CD4-positive, alpha-beta memory T cell (primary cell): ENCODE measurements at regions not wholly inside any gene's neighbourhood (a gene's known extent, or its start where the extent isn't known, plus 50 kb on each side); places are given as distances from the start of the nearest gene placed in this dataset.

Experiments
- CTCF ChIA-PET: fragments of 350-600 bp; sonication (Branson Sonifier 250); formaldehyde crosslinking; loops from one replicate; lab custom pipeline; 2021; ENCODE audit warnings: inconsistent platforms; ENCODE audit not compliant: partially characterized antibody; lab: Charles Lee
- POLR2A ChIA-PET: fragments of 350-600 bp; sonication (Branson Sonifier 250); formaldehyde crosslinking; loops from one replicate; lab custom pipeline; 2021; ENCODE audit not compliant: partially characterized antibody; lab: Charles Lee
- DNase-seq, 5 donors: peaks; one replicate each; pipeline versions ENCODE4 v3.0.0 to v3.0.0-alpha.2; 2020 to 2022; ENCODE audit warnings: mixed read lengths in 1 of 5
- H3K27ac ChIP-seq: one replicate; pipeline ENCODE4 v1.7.0; 2013; ENCODE audit warnings: low read depth, low read length
- H3K27me3 ChIP-seq: 2 replicates; pipeline ENCODE4 v1.7.0; 2013; ENCODE audit warnings: mild to moderate bottlenecking, low read length, moderate library complexity; ENCODE audit not compliant: insufficient read depth
- H3K36me3 ChIP-seq: 2 replicates; pipeline ENCODE4 v1.7.0; 2013; ENCODE audit warnings: mild to moderate bottlenecking, low read length, moderate library complexity; ENCODE audit not compliant: insufficient read depth
- H3K4me1 ChIP-seq: 2 replicates; pipeline ENCODE4 v1.7.0; 2013; ENCODE audit warnings: mild to moderate bottlenecking, low read length, moderate library complexity; ENCODE audit not compliant: insufficient read depth
- H3K4me3 ChIP-seq, 2 donors: one replicate each; pipeline ENCODE4 v1.7.0; 2013; ENCODE audit warnings: low read length in 2 of 2, mild to moderate bottlenecking in 1 of 2
- H3K9me3 ChIP-seq, 2 donors: one replicate each; pipeline ENCODE4 v1.7.0; 2013; ENCODE audit warnings: low read length in 2 of 2, control low read depth in 1 of 2; ENCODE audit not compliant: control insufficient read depth in 1 of 2
- H3K27ac Mint-ChIP-seq, 7 donors: one replicate each; pipeline ENCODE4 v1.8.0; 2020 to 2021; ENCODE audit warnings: mixed read lengths in 7 of 7, mild to moderate bottlenecking in 6 of 7, inconsistent platforms in 3 of 7, moderate library complexity in 3 of 7
- H3K27me3 Mint-ChIP-seq, 2 donors: one replicate each; pipeline ENCODE4 v1.8.0; 2020 to 2021; ENCODE audit warnings: mixed read lengths in 2 of 2
- H3K36me3 Mint-ChIP-seq, 2 donors: one replicate each; pipeline ENCODE4 v1.8.0; 2020 to 2021; ENCODE audit warnings: mixed read lengths in 2 of 2, inconsistent platforms in 1 of 2, mild to moderate bottlenecking in 1 of 2
- H3K4me1 Mint-ChIP-seq, 4 donors: one replicate each; pipeline ENCODE4 v1.8.0; 2020 to 2021; ENCODE audit warnings: mixed read lengths in 4 of 4, mild to moderate bottlenecking in 1 of 4
- H3K4me3 Mint-ChIP-seq, 8 donors: one replicate each; pipeline ENCODE4 v1.8.0; 2020 to 2021; ENCODE audit warnings: mixed read lengths in 8 of 8, mild to moderate bottlenecking in 7 of 8, moderate library complexity in 6 of 8, inconsistent platforms in 3 of 8
- H3K9me3 Mint-ChIP-seq, 8 donors: one replicate each; pipeline ENCODE4 v1.8.0; 2020 to 2021; ENCODE audit warnings: mixed read lengths in 8 of 8, mild to moderate bottlenecking in 5 of 8, inconsistent platforms in 3 of 8, moderate library complexity in 1 of 8
- intact Hi-C: fragments of 100-400 bp; cut with micrococcal nuclease; formaldehyde crosslinking; loops from one replicate; pipeline ENCODE4 v1.15.1; 2023

DNA sequence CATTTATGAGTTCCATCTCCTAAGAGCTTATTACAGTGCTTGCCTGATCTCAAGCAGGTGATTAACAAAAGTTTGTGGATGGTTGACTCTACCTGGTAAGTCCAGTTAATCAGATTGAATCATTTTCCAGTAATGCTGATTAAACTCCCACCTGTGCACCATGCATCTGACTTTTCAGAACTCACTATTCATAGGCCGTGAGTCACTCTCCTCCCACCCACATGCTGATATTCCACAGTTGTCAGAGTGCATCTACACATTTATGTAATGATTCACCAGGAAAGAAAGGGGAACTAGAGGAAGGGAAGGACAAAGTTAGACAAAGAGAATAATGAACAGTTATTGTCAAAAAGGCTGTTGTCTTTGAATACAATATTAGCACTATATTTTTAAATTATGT, 106.2 kb upstream of the UBE3A start:
- Histone ChIP-seq H3K27ac (no peak overlapping the region), H3K4me3 (no peak overlapping the region), H3K36me3 (no peaks in the 10 kb centered on the region), H3K9me3 (no peaks in the 10 kb centered on the region), H3K4me1 (no peaks in the 10 kb centered on the region), H3K27me3 (no peaks in the 10 kb centered on the region)
- ChIA-PET POLR2A (no interaction called here), CTCF (no interaction called here)
- no peak overlapping the region for H3K27ac Mint-ChIP-seq
- peaks cover 0 to 16% (median under 1%) of the 10 kb centered on the region in 8 donors for H3K9me3 Mint-ChIP-seq
- H3K36me3 Mint-ChIP-seq = no peaks in the 10 kb centered on the region
- intact Hi-C loops = no loop called here
- no peak overlapping the region for H3K4me3 Mint-ChIP-seq
- DNase-seq = no peak
- no peaks in the 10 kb centered on the region for H3K27me3 Mint-ChIP-seq
- no peaks in the 10 kb centered on the region for H3K4me1 Mint-ChIP-seq

GRCh38 chr15:25544076-25544475, 105.3 kb upstream of the UBE3A start:
- Histone ChIP-seq H3K9me3 (no peaks in the 10 kb centered on the region), H3K27me3 (no peaks in the 10 kb centered on the region), H3K36me3 (no peaks in the 10 kb centered on the region), H3K4me3 (no peak overlapping the region), H3K4me1 (no peaks in the 10 kb centered on the region), H3K27ac (no peak overlapping the region)
- Mint-ChIP-seq H3K27ac (no peak overlapping the region), H3K36me3 (no peaks in the 10 kb centered on the region), H3K9me3 (peaks cover 0 to 14% (median under 1%) of the 10 kb centered on the region in 8 donors), H3K27me3 (no peaks in the 10 kb centered on the region), H3K4me1 (no peaks in the 10 kb centered on the region), H3K4me3 (no peak overlapping the region)
- intact Hi-C loops = no loop called here
- no peak for DNase-seq
- POLR2A ChIA-PET = no interaction called here
- CTCF ChIA-PET = no interaction called here

GRCh38 chr15:25543196-25543595, 104.4 kb upstream of the UBE3A start:
- intact Hi-C loops = no loop called here
- no peaks in the 10 kb centered on the region for H3K9me3 ChIP-seq
- no peaks in the 10 kb centered on the region for H3K4me1 ChIP-seq
- Mint-ChIP-seq H3K27me3 (peaks cover 0 to under 1% of the 10 kb centered on the region in 2 donors), H3K4me1 (no peaks in the 10 kb centered on the region), H3K9me3 (peaks cover 0 to 14% (median 2%) of the 10 kb centered on the region in 8 donors), H3K4me3 (no peak overlapping the region), H3K27ac (no peak overlapping the region), H3K36me3 (no peaks in the 10 kb centered on the region)
- DNase-seq = no peak
- no peaks in the 10 kb centered on the region for H3K36me3 ChIP-seq
- H3K4me3 ChIP-seq = no peak overlapping the region
- no peaks in the 10 kb centered on the region for H3K27me3 ChIP-seq
- ChIA-PET POLR2A (no interaction called here), CTCF (no interaction called here)
- no peak overlapping the region for H3K27ac ChIP-seq

DNA sequence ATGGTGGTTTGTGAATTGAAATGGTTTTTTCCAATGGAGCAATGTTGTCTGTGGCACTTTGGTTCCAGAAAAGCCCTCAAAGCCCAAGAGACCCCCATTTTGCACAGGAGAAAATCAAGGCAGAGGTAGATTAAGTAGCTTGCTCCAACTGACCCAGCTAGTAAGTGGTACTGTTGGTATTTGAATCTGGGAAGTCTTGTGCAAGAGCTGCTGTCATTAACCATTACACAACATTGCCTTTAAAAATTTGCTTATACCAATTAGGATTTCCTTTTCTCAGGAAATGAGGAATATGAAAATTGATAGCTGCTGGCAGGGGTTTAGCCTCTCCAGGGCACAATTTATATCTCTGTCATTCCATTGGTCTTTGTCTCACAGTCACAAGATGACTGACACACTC, 102.4 kb upstream of the UBE3A start:
- Histone ChIP-seq H3K4me1 (no peaks in the 10 kb centered on the region), H3K27me3 (no peaks in the 10 kb centered on the region), H3K27ac (no peak overlapping the region), H3K36me3 (no peaks in the 10 kb centered on the region), H3K9me3 (no peaks in the 10 kb centered on the region), H3K4me3 (no peak overlapping the region)
- no peaks in the 10 kb centered on the region for H3K4me1 Mint-ChIP-seq
- no peaks in the 10 kb centered on the region for H3K36me3 Mint-ChIP-seq
- ChIA-PET POLR2A (no interaction called here), CTCF (no interaction called here)
- intact Hi-C loops = no loop called here
- H3K4me3 Mint-ChIP-seq = no peak overlapping the region
- DNase-seq = no peak
- H3K27me3 Mint-ChIP-seq = peaks cover 0 to 2% of the 10 kb centered on the region in 2 donors
- H3K27ac Mint-ChIP-seq = no peak overlapping the region
- peaks cover 0 to 14% (median 2%) of the 10 kb centered on the region in 8 donors for H3K9me3 Mint-ChIP-seq

DNA sequence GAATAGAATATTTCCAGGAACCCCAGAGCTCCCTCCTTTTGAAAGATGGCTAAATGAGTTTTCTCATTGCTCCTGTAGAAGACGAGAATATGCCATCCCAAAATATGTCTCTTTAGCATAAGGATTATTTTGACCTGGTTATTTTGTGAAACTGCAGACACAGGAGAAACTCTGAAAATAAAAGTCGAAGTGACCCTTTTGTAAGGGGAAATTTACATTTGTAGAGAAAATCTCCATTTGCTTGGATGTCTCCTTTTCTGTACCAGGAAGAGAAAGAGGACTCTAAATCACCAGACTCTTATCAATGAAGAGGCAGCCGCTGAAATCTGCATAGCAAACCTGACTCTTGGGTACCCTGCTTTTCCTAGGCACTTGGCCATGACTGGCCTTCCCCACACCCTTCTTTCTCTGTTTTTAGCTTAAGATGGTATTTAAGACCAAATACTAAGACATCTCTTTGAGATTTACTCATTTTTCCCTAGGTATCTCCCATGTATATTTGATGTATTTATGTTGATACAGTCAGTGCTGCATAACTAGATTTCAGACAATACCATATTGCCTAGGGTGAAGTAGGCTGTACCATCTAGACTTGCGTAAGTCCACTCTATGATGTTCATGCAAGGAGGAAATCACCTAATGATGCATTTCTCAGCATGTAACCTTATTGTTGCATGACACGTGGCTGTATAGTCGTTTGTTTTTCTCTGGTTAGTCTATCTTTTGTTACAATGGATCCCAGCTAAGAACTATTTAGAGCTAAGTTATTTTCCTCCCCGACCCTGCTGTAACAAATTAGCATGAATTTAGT, 98.2 kb upstream of the UBE3A start:
- DNase-seq = no peak
- no peak overlapping the region for H3K27ac ChIP-seq
- no peak overlapping the region for H3K4me3 ChIP-seq
- ChIA-PET POLR2A (no interaction called here), CTCF (no interaction called here)
- no peaks in the 10 kb centered on the region for H3K27me3 ChIP-seq
- no peaks in the 10 kb centered on the region for H3K9me3 ChIP-seq
- no peaks in the 10 kb centered on the region for H3K4me1 ChIP-seq
- Mint-ChIP-seq H3K27me3 (peaks cover 0 to 2% of the 10 kb centered on the region in 2 donors), H3K4me3 (no peak overlapping the region), H3K9me3 (peaks cover 0 to 9% (median under 1%) of the 10 kb centered on the region in 8 donors), H3K27ac (no peak overlapping the region), H3K36me3 (no peaks in the 10 kb centered on the region), H3K4me1 (no peaks in the 10 kb centered on the region)
- intact Hi-C loops = no loop called here
- H3K36me3 ChIP-seq = no peaks in the 10 kb centered on the region

DNA sequence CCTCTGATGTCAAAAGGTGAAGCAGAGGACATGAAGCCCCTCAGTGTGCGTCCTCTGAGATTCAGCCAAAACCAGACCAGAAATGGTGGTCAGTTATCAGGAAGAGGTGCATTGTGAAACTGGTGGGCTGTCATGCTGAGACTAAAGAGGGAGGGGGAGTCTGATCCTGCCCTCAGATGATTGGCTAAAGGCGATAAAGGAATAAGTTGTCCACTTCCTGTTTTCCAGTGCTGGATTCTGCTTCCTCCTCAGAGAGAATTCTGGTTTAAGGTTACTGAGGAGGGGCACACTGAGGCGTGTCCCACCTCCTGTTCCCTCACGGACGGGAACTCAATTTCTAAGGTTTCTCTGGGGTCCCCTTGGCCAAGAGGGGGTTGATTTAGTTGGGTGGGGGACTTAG, 97.0 kb upstream of the UBE3A start:
- DNase-seq = no peak
- no peak overlapping the region for H3K27ac Mint-ChIP-seq
- H3K27me3 Mint-ChIP-seq = peaks cover 0 to 2% of the 10 kb centered on the region in 2 donors
- Histone ChIP-seq H3K9me3 (no peaks in the 10 kb centered on the region), H3K36me3 (no peaks in the 10 kb centered on the region), H3K27me3 (no peaks in the 10 kb centered on the region), H3K4me3 (no peak overlapping the region), H3K4me1 (no peaks in the 10 kb centered on the region), H3K27ac (no peak overlapping the region)
- POLR2A ChIA-PET = no interaction called here
- H3K4me3 Mint-ChIP-seq = no peak overlapping the region
- intact Hi-C loops = no loop called here
- no peaks in the 10 kb centered on the region for H3K4me1 Mint-ChIP-seq
- peaks cover 0 to 7% (median 3%) of the 10 kb centered on the region in 8 donors for H3K9me3 Mint-ChIP-seq
- CTCF ChIA-PET = no interaction called here
- no peaks in the 10 kb centered on the region for H3K36me3 Mint-ChIP-seq

GRCh38 chr15:25534293-25534692, 95.5 kb upstream of the UBE3A start:
- no peaks in the 10 kb centered on the region for H3K4me1 Mint-ChIP-seq
- Histone ChIP-seq H3K27ac (no peak overlapping the region), H3K4me1 (no peaks in the 10 kb centered on the region), H3K9me3 (no peaks in the 10 kb centered on the region), H3K36me3 (no peaks in the 10 kb centered on the region), H3K4me3 (no peak overlapping the region), H3K27me3 (no peaks in the 10 kb centered on the region)
- peaks cover 0 to 16% (median 6%) of the 10 kb centered on the region in 8 donors for H3K9me3 Mint-ChIP-seq
- ChIA-PET CTCF (no interaction called here), POLR2A (no interaction called here)
- H3K36me3 Mint-ChIP-seq = no peaks in the 10 kb centered on the region
- intact Hi-C loops = no loop called here
- H3K27me3 Mint-ChIP-seq = peaks cover 0 to 2% of the 10 kb centered on the region in 2 donors
- no peak overlapping the region for H3K27ac Mint-ChIP-seq
- no peak overlapping the region for H3K4me3 Mint-ChIP-seq
- DNase-seq = no peak
